ENCODE measurements at regions not wholly inside any gene's neighbourhood (a gene's known extent, or its start where the extent isn't known, plus 50 kb on each side); places are given as distances from the start of the nearest gene placed in this dataset.

DNA sequence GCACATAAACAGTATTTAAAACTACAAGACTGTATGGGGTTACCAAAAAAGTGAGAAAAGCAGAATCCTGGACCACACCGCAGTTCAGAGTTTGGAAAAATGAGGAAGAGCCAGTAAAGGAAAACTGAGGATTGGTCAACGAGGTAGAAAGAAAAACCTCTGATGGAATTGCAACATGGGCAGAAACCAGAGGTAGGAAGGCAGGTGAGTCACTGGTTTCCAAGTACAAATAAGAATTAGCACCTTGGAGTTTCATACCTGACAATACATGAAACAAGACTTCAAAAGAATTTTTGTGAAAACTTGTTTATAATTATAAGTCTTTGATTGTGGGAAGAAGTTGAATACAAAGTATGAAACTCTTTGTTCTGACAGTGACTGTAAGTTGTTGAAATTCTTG is 533.7 kb upstream of the DAB1 start:
- Histone ChIP-seq H3K27ac (ENCODE audit: low read depth, low read length) (no peak overlapping the region), H3K4me3 (replicated peaks in 1 of 2; ENCODE audit: low read depth in 1 of 2, low read length in 2 of 2) (no peak overlapping the region), H3K36me3 (ENCODE audit: control insufficient read depth in 1 of 2, insufficient read depth in 2 of 2, low read length in 2 of 2) (no peaks in the 10 kb centered on the region), H3K9me3 (ENCODE audit: control insufficient read depth in 1 of 2, insufficient read depth in 1 of 2, low read depth in 1 of 2, low read length in 2 of 2) (no peaks in the 10 kb centered on the region), H3K27me3 (ENCODE audit: insufficient read depth, low read length) (no peaks in the 10 kb centered on the region), H2AFZ (ENCODE audit: low read depth, low read length, poor library complexity, severe bottlenecking) (no peak overlapping the region), H3K4me2 (ENCODE audit: low read length) (no peak overlapping the region), H3K9me2 (ENCODE audit: insufficient read depth) (no peaks in the 10 kb centered on the region), H3K79me2 (ENCODE audit: insufficient read depth, low read length) (no peaks in the 10 kb centered on the region), H3K4me1 (ENCODE audit: control insufficient read depth in 1 of 2, insufficient read depth in 2 of 2, low read length in 2 of 2) (no peaks in the 10 kb centered on the region), H3K9ac (ENCODE audit: low read length) (no peak overlapping the region), H4K20me1 (ENCODE audit: insufficient read depth) (no peaks in the 10 kb centered on the region)
- ChIA-PET RAD21 (ENCODE audit: low non-redundant PET in 1 of 2, low total read pairs in 2 of 2, uncharacterized antibody in 2 of 2, unreplicated experiment in 2 of 2) (no interaction called here), POLR2A (no interaction called here), CTCF (no interaction called here)
- DNase-seq (ENCODE audit: low read depth, low spot score): no peak
- TF ChIP-seq EZH2phosphoT487 (IDR thresholded peaks at IDR 0.05; ENCODE audit: borderline replicate concordance): no peak
- no peak for TF ChIP-seq SP1 (IDR thresholded peaks at IDR 0.05; ENCODE audit: low read depth)
- no peak for TF ChIP-seq FOSL1 (IDR thresholded peaks at IDR 0.05; ENCODE audit: low read depth)
- no peak for TF ChIP-seq EZH2 (IDR thresholded peaks at IDR 0.05)
- TF ChIP-seq RAD21 (IDR thresholded peaks at IDR 0.05; ENCODE audit: low read depth): no peak
- no peak for TF ChIP-seq POLR2AphosphoS5 (IDR thresholded peaks at IDR 0.05; ENCODE audit: low read depth, low read length)
- TF ChIP-seq, protein P1, sequence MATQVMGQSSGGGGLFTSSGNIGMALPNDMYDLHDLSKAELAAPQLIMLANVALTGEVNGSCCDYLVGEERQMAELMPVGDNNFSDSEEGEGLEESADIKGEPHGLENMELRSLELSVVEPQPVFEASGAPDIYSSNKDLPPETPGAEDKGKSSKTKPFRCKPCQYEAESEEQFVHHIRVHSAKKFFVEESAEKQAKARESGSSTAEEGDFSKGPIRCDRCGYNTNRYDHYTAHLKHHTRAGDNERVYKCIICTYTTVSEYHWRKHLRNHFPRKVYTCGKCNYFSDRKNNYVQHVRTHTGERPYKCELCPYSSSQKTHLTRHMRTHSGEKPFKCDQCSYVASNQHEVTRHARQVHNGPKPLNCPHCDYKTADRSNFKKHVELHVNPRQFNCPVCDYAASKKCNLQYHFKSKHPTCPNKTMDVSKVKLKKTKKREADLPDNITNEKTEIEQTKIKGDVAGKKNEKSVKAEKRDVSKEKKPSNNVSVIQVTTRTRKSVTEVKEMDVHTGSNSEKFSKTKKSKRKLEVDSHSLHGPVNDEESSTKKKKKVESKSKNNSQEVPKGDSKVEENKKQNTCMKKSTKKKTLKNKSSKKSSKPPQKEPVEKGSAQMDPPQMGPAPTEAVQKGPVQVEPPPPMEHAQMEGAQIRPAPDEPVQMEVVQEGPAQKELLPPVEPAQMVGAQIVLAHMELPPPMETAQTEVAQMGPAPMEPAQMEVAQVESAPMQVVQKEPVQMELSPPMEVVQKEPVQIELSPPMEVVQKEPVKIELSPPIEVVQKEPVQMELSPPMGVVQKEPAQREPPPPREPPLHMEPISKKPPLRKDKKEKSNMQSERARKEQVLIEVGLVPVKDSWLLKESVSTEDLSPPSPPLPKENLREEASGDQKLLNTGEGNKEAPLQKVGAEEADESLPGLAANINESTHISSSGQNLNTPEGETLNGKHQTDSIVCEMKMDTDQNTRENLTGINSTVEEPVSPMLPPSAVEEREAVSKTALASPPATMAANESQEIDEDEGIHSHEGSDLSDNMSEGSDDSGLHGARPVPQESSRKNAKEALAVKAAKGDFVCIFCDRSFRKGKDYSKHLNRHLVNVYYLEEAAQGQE (IDR thresholded peaks at IDR 0.05; ENCODE audit: low read depth): no peak
- TF ChIP-seq ZBTB33 (IDR thresholded peaks at IDR 0.05; ENCODE audit: extremely low read depth, insufficient replicate concordance, low read length): no peak
- no peak for TF ChIP-seq ELF1 (IDR thresholded peaks at IDR 0.05; ENCODE audit: borderline replicate concordance, low read depth)
- TF ChIP-seq TCF7L2 (IDR thresholded peaks at IDR 0.05; ENCODE audit: borderline replicate concordance, extremely low read depth, insufficient read depth, insufficient read length): no peak
- intact Hi-C loops (cut with micrococcal nuclease): no loop called here
- no peak for ATAC-seq
- BruUV-seq (replicated peaks): no TSS peak
